Liver (tissue), 8 donors: ENCODE measurements at regions not wholly inside any gene's neighbourhood (a gene's known extent, or its start where the extent isn't known, plus 50 kb on each side); places are given as distances from the start of the nearest gene placed in this dataset.

Experiments
- DNase-seq: peaks from one replicate; pipeline ENCODE4 v3.0.0-alpha.2; 2017; ENCODE audit warnings: low spot score
- H3K27ac ChIP-seq, 2 donors: one replicate each; pipeline ENCODE4 v1.7.0; 2013; ENCODE audit warnings: inconsistent platforms in 2 of 2, low read length in 2 of 2, control low read depth in 1 of 2, low read depth in 1 of 2, mild to moderate bottlenecking in 1 of 2
- H3K27me3 ChIP-seq, 4 donors: one replicate each; pipeline versions ENCODE4 v1.6.1 to v1.7.0; 2013; ENCODE audit warnings: low read length in 3 of 4, inconsistent platforms in 1 of 4, mild to moderate bottlenecking in 1 of 4, moderate library complexity in 1 of 4; ENCODE audit not compliant: control insufficient read depth in 4 of 4, insufficient read depth in 4 of 4
- H3K36me3 ChIP-seq, 4 donors: one replicate each; pipeline versions ENCODE4 v1.6.1 to v1.7.0; 2013; ENCODE audit warnings: low read length in 3 of 4, mild to moderate bottlenecking in 3 of 4, low read depth in 1 of 4, moderate library complexity in 1 of 4; ENCODE audit not compliant: control insufficient read depth in 4 of 4, insufficient read depth in 3 of 4
- H3K4me1 ChIP-seq, 4 donors: one replicate each; pipeline versions ENCODE4 v1.6.1 to v1.7.0; 2013; ENCODE audit warnings: low read length in 3 of 4, mild to moderate bottlenecking in 3 of 4, moderate library complexity in 1 of 4; ENCODE audit not compliant: control insufficient read depth in 4 of 4, insufficient read depth in 4 of 4
- H3K4me3 ChIP-seq, 3 donors: one replicate each; pipeline versions ENCODE4 v1.6.1 to v1.7.0; 2013; ENCODE audit warnings: low read length in 3 of 3, control low read depth in 1 of 3, low read depth in 1 of 3, mild to moderate bottlenecking in 1 of 3
- H3K9ac ChIP-seq, 2 donors: one replicate each; pipeline ENCODE4 v1.7.0; 2013; ENCODE audit warnings: low read length in 2 of 2, mild to moderate bottlenecking in 2 of 2, moderate library complexity in 2 of 2, control low read depth in 1 of 2, low read depth in 1 of 2
- H3K9me3 ChIP-seq, 4 donors: one replicate each; pipeline versions ENCODE4 v1.6.1 to v1.7.0; 2013; ENCODE audit warnings: low read length in 3 of 4; ENCODE audit not compliant: control insufficient read depth in 4 of 4
- EGR1 ChIP-seq, 2 donors: IDR thresholded peaks; 2 replicates each; pipeline ENCODE4 v1.6.1; 2016 to 2018; ENCODE audit warnings: antibody characterized with exemption in 2 of 2, low read depth in 2 of 2
- FOXA1 ChIP-seq: IDR thresholded peaks from 2 replicates; pipeline ENCODE4 v1.6.1; 2016; ENCODE audit warnings: antibody characterized with exemption
- FOXA2 ChIP-seq: IDR thresholded peaks from 2 replicates; pipeline ENCODE4 v1.6.1; 2016; ENCODE audit warnings: antibody characterized with exemption
- GABPA ChIP-seq, 2 donors: IDR thresholded peaks in 1 of 2; conservative IDR thresholded peaks in 1 of 2; 2 replicates each; pipeline ENCODE4 v1.6.1; 2016; ENCODE audit warnings: antibody characterized with exemption in 2 of 2, mild to moderate bottlenecking in 1 of 2, moderate library complexity in 1 of 2
- HNF4A ChIP-seq, 2 donors: conservative IDR thresholded peaks; 2 replicates each; pipeline ENCODE4 v1.6.1; 2016; ENCODE audit warnings: antibody characterized with exemption in 2 of 2, mild to moderate bottlenecking in 2 of 2
- HNF4G ChIP-seq: IDR thresholded peaks from 2 replicates; pipeline ENCODE4 v1.6.1; 2016; ENCODE audit warnings: antibody characterized with exemption
- JUND ChIP-seq, 2 donors: IDR thresholded peaks; 2 replicates each; pipeline ENCODE4 v1.6.1; 2016; ENCODE audit warnings: antibody characterized with exemption in 2 of 2
- NR2F2 ChIP-seq: IDR thresholded peaks from 2 replicates; pipeline ENCODE4 v1.6.1; 2016; ENCODE audit warnings: antibody characterized with exemption
- RAD21 ChIP-seq, 2 donors: IDR thresholded peaks; 2 replicates each; pipeline ENCODE4 v1.6.1; 2016; ENCODE audit warnings: antibody characterized with exemption in 2 of 2, mild to moderate bottlenecking in 2 of 2
- RXRA ChIP-seq, 2 donors: IDR thresholded peaks; 2 replicates each; pipeline ENCODE4 v1.6.1; 2017 to 2018; ENCODE audit warnings: antibody characterized with exemption in 2 of 2, mild to moderate bottlenecking in 1 of 2
- SP1 ChIP-seq: IDR thresholded peaks from 2 replicates; pipeline ENCODE4 v1.6.1; 2018; ENCODE audit warnings: antibody characterized with exemption, mild to moderate bottlenecking
- TAF1 ChIP-seq: conservative IDR thresholded peaks from 2 replicates; pipeline ENCODE4 v1.6.1; 2016; ENCODE audit warnings: antibody characterized with exemption, mild to moderate bottlenecking
- YY1 ChIP-seq: IDR thresholded peaks from 2 replicates; pipeline ENCODE4 v1.6.1; 2016; ENCODE audit warnings: antibody characterized with exemption, mild to moderate bottlenecking
- WGBS: extraction: QIAGEN DNeasy Blood & Tissue Kit; methylation state at CpG from one replicate; pipeline ENCODE4 v1.1.7; 2013; 5-methylcytosine and 5-hydroxymethylcytosine counted together
- TF ChIP-seq, protein P1 (sequence below): IDR thresholded peaks from 2 replicates; pipeline ENCODE4 v1.6.1; 2016; ENCODE audit warnings: antibody characterized with exemption
- TF ChIP-seq, protein P2 (sequence below): IDR thresholded peaks from 2 replicates; pipeline ENCODE4 v1.6.1; 2016; ENCODE audit warnings: antibody characterized with exemption, mild to moderate bottlenecking
- TF ChIP-seq, protein P3 (sequence below): fragments of 150-350 bp; IDR thresholded peaks from 2 replicates; pipeline ENCODE4 v1.5.1; 2017; ENCODE audit warnings: improper control_type of control experiment, low read depth, low read length; ENCODE audit not compliant: missing input control
- TF ChIP-seq, protein P4 (sequence below): IDR thresholded peaks from 2 replicates; pipeline ENCODE4 v1.6.1; 2016; ENCODE audit warnings: antibody characterized with exemption
- TF ChIP-seq, protein P5 (sequence below): IDR thresholded peaks from 2 replicates; pipeline ENCODE4 v1.6.1; 2016; ENCODE audit warnings: antibody characterized with exemption
- donor health status: healthy.
- donor health status: healthy.
- donor health status: healthy.
- donor health status: healthy.
- donor health status: healthy.

DNA sequence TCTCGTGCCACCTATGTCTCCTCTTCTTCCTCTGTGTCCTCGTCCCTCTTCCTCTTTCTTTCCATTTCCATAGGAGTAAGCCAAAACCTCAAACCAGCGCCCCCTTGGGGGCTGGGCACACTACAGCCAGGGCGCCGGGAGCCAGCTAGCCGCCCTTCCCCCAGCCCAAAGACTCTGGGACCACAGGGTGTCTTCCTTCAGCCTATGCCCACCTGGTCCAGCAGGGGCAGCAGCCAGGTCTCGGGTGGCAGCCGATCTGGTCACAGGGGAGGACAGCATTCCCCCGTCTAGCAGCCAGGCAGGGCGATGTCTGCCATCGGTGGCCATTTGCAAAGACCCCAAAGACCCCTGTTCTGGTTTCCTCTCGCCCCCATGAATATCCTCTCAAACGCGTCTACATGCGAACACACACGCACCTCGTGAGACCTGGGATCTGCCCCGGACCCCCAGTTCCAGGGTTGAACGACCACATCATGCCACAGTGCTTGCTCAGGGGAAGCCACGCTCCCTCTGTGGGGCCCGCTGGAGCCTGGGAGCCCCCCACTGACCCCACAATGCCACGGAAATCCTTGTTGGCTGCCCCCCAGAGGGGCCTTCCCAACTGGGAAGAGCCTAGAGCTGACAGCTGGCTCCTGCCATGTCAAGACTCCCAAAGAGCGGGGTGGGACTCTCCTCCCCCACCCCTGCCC, 546.0 kb upstream of the CCDC179 start:
- no peaks in the 10 kb centered on the region for H3K36me3 ChIP-seq
- DNase-seq: no peak
- 88% methylated on average over 23 of the region's 23 CpGs for WGBS

DNA sequence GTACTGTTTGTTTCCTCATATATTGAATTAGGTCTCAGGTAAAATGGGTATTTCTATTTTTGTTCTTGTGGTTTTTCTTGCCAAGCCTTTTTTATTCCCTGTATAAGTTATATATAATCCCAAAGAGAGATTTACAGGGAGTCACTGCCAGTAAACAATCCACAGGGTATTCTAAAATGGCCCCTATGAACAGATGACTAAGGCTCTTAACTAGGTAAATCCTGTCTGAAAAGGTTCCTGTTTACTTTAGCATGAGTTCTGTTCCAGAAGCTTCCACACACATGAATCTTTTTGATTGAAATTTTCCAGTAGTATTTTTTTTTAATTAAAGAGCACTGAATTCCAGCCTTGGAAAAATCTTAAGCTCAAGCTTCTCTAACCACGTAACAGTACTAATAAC, 552.8 kb upstream of the CCDC179 start:
- Histone ChIP-seq H3K4me1 (no peaks in the 10 kb centered on the region), H3K27me3 (no peaks in the 10 kb centered on the region), H3K9me3 (no peaks in the 10 kb centered on the region), H3K4me3 (no peak overlapping the region), H3K27ac (no peak overlapping the region), H3K9ac (no peak overlapping the region), H3K36me3 (no peaks in the 10 kb centered on the region)
- no peak for DNase-seq
- 65% methylated on average over 1 of the region's 1 CpG for WGBS
- no peak for TF ChIP-seq FOXA2
- TF ChIP-seq SP1: no peak
- TF ChIP-seq NR2F2: no peak
- no peak for TF ChIP-seq GABPA (IDR thresholded peaks at IDR 0.05 in 1 of 2, conservative IDR thresholded peaks at IDR 0.05 in 1 of 2)
- TF ChIP-seq JUND (IDR thresholded peaks at IDR 0.05): no peak
- no peak for TF ChIP-seq HNF4A (conservative IDR thresholded peaks at IDR 0.05)
- no peak for TF ChIP-seq RAD21 (IDR thresholded peaks at IDR 0.05)
- no peak for TF ChIP-seq RXRA (IDR thresholded peaks at IDR 0.05)
- TF ChIP-seq HNF4G: no peak
- TF ChIP-seq, protein P1, sequence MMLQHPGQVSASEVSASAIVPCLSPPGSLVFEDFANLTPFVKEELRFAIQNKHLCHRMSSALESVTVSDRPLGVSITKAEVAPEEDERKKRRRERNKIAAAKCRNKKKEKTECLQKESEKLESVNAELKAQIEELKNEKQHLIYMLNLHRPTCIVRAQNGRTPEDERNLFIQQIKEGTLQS: no peak
- TF ChIP-seq, protein P2, sequence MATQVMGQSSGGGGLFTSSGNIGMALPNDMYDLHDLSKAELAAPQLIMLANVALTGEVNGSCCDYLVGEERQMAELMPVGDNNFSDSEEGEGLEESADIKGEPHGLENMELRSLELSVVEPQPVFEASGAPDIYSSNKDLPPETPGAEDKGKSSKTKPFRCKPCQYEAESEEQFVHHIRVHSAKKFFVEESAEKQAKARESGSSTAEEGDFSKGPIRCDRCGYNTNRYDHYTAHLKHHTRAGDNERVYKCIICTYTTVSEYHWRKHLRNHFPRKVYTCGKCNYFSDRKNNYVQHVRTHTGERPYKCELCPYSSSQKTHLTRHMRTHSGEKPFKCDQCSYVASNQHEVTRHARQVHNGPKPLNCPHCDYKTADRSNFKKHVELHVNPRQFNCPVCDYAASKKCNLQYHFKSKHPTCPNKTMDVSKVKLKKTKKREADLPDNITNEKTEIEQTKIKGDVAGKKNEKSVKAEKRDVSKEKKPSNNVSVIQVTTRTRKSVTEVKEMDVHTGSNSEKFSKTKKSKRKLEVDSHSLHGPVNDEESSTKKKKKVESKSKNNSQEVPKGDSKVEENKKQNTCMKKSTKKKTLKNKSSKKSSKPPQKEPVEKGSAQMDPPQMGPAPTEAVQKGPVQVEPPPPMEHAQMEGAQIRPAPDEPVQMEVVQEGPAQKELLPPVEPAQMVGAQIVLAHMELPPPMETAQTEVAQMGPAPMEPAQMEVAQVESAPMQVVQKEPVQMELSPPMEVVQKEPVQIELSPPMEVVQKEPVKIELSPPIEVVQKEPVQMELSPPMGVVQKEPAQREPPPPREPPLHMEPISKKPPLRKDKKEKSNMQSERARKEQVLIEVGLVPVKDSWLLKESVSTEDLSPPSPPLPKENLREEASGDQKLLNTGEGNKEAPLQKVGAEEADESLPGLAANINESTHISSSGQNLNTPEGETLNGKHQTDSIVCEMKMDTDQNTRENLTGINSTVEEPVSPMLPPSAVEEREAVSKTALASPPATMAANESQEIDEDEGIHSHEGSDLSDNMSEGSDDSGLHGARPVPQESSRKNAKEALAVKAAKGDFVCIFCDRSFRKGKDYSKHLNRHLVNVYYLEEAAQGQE: no peak
- TF ChIP-seq EGR1 (IDR thresholded peaks at IDR 0.05; ENCODE audit: low read depth in 2 of 2): no peak
- TF ChIP-seq, protein P3, sequence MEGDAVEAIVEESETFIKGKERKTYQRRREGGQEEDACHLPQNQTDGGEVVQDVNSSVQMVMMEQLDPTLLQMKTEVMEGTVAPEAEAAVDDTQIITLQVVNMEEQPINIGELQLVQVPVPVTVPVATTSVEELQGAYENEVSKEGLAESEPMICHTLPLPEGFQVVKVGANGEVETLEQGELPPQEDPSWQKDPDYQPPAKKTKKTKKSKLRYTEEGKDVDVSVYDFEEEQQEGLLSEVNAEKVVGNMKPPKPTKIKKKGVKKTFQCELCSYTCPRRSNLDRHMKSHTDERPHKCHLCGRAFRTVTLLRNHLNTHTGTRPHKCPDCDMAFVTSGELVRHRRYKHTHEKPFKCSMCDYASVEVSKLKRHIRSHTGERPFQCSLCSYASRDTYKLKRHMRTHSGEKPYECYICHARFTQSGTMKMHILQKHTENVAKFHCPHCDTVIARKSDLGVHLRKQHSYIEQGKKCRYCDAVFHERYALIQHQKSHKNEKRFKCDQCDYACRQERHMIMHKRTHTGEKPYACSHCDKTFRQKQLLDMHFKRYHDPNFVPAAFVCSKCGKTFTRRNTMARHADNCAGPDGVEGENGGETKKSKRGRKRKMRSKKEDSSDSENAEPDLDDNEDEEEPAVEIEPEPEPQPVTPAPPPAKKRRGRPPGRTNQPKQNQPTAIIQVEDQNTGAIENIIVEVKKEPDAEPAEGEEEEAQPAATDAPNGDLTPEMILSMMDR: no peak
- no peak for TF ChIP-seq YY1

More for the DNA sequence above, 546.0 kb upstream of the CCDC179 start:
- Histone ChIP-seq H3K27me3 (no peaks in the 10 kb centered on the region), H3K9me3 (peaks cover 0 to 7% (median 1%) of the 10 kb centered on the region in 4 donors), H3K4me1 (no peaks in the 10 kb centered on the region), H3K9ac (no peak overlapping the region), H3K4me3 (no peak overlapping the region), H3K27ac (no peak overlapping the region)
- TF ChIP-seq, protein P4, sequence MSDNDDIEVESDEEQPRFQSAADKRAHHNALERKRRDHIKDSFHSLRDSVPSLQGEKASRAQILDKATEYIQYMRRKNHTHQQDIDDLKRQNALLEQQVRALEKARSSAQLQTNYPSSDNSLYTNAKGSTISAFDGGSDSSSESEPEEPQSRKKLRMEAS: no peak
- TF ChIP-seq RAD21 (IDR thresholded peaks at IDR 0.05) (no peak), NR2F2 (no peak), FOXA2 (no peak), SP1 (no peak), TAF1 (no peak), HNF4A (conservative IDR thresholded peaks at IDR 0.05) (no peak), FOXA1 (no peak), YY1 (no peak)
- TF ChIP-seq, protein P5, sequence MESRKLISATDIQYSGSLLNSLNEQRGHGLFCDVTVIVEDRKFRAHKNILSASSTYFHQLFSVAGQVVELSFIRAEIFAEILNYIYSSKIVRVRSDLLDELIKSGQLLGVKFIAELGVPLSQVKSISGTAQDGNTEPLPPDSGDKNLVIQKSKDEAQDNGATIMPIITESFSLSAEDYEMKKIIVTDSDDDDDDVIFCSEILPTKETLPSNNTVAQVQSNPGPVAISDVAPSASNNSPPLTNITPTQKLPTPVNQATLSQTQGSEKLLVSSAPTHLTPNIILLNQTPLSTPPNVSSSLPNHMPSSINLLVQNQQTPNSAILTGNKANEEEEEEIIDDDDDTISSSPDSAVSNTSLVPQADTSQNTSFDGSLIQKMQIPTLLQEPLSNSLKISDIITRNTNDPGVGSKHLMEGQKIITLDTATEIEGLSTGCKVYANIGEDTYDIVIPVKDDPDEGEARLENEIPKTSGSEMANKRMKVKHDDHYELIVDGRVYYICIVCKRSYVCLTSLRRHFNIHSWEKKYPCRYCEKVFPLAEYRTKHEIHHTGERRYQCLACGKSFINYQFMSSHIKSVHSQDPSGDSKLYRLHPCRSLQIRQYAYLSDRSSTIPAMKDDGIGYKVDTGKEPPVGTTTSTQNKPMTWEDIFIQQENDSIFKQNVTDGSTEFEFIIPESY: no peak
- TF ChIP-seq, protein P3: no peak
